Hippocampal formation (tissue), 2 donors: ENCODE measurements at regions not wholly inside any gene's neighbourhood (a gene's known extent, or its start where the extent isn't known, plus 50 kb on each side); places are given as distances from the start of the nearest gene placed in this dataset.

Experiments
- DNase-seq, 2 donors: peaks; one replicate each; lab custom pipeline; 2025; lab: John Stamatoyannopoulos, UW

DNA sequence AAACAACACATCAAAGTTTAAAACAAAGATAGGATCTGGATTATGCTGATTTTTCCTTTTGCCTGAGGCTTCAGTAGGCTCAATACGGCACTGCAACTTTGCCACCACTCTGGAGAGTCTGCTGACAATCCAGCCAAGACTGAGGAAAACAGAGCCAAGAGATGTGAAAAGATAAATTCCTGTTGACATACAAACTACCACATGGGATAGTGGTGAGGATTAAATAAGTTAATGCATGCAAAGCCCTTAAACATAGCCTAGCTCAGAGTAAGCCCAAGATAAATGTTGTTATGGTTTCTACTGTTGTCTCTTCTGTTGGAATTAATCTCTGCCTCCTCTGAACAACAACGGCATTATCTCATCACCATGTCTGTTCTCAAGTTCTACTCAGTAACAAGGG is 245.9 kb upstream of the LMCD1 start:
- DNase-seq = no peak

DNA sequence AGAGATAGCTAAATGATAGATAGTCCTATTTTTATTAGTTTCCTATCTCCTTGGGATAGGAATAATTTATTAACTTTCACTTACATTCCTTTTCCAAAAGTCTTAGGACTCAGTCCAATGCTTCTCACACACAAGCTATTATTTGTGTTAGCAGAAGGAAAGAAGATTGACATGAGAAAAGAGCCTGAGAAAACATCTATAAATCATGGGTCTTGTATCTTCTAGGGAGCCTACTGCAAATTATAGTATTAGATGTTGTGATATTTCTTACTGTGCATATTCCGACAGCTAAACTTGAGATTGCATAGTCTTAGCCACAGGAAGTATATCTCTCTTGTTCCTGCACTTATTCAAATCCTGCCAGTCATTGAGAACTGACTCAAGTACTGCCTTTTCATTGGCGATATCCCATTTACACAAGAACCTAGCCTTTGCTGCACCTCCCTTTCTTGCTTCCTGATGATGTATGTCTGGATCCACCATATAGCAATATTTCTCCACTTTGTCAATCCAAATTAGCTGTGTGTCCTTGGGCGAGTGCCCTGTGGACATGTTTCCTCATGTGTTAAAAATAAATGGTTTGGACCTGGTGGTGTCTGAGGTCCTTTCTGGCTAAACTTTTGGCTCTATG is 245.1 kb upstream of the LMCD1 start:
- no peak for DNase-seq

DNA sequence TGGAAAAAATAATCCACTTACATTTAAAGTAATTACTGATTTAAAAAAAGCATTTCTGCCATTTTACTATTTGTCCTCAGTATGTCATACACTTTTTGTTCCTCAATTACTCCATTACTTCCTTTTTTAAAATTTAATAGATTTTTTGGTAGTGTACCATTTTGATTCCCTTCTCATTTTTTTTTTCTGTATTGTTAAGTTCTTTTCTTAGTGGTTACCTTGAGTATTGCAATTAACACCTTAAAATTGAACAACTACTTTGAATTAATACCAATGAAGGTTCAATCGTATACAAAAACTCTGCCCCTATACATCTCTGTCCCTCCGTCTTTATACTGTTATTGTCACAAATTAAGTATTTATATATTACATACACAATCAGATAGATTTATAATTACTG is 240.6 kb upstream of the LMCD1 start:
- no peak for DNase-seq

DNA sequence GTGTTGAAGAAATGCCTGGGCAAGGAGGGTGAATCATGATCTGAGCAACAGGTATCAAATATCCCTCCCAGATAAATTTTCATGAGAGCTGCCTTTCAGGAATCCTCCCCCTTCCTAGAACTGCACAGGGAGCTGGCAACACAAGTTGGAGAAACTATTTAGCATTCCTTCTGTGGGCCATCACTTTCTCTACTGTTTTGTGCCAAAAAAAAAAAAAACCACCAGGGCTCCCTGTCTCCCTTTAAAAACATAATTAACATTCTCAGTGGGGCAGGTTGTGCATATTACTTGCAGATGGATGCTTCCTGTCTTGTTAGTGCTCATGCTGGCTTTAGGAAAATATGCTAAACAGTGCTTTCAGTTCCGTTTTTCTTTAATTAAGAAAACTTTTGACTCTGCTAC is 234.9 kb upstream of the LMCD1 start:
- DNase-seq = peak in 1 of 2 donors; percentile 45

DNA sequence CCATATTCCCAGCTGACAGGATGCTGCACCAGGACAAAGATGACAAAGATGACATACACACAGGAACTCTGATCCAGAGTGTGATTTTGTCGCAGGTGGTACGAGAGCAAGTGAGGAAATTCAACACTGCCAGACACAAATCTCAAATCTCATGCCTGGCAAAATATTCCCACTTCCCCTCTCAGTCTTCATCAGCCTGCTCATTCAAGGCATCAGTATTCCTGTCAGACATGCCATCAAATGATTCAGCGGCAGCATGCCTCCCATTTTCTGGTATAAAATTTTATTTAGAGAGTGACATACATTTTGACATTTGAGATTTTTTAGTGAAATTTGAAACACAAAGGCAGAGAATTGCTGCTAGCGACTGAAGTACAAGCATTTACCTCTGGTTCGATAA is 228.1 kb upstream of the LMCD1 start:
- no peak for DNase-seq

DNA sequence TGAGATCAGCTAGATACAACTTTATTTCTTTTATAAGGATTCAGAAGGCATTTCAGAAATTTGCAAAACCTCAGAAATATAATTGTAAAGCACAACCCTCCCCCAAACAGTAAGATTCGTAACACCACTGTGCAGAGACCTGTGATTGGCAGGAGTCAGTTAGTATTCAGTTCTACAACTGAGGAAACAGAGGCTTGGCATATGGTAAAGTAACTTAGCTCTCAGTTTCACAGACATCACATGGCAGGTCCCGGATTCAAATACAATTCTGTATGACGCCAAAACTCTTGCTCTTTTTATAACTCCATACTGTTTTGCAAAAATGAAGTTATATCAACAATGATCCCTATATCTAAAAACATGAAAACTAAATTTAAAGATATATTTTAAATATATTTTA is 225.6 kb upstream of the LMCD1 start:
- DNase-seq = no peak

DNA sequence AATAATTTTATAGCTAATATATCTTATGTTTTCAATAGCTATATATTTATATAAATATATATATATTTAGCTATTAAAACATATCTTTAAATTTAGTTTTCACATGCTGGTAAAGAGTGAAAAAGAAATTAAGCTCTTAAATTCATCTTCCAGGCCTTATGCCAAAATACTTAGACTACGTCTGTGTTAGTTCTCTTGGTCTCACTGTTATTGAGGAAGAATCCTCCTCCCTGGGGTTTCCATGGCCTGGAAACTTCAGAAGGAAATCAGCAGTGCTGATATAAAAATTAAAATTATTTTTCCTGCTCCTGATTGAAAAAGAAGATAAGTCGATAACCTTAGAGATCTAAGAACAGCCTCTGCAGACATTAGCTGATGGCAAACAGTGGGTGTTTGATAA is 225.1 kb upstream of the LMCD1 start:
- DNase-seq = no peak

DNA sequence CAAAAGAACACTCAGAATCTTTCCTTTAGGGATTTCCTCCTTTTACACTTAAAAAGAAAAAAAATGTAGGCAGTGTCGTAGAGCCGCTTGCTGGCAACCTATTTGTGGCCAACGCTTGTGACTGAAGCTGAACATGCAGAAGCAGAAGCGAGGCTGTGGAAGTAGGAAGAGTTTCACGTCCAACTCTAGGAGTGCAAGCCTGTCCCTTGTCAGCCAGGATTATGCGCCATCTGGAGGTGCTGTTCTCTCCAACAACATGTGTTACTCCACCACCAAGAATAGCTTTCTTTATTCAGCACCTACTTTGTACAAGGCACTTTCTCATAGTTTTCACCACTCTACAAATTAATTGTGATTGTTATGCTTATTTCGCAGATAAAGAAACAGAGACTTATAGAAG is 223.2 kb upstream of the LMCD1 start:
- peak in 1 of 2 donors; percentile 63 for DNase-seq

DNA sequence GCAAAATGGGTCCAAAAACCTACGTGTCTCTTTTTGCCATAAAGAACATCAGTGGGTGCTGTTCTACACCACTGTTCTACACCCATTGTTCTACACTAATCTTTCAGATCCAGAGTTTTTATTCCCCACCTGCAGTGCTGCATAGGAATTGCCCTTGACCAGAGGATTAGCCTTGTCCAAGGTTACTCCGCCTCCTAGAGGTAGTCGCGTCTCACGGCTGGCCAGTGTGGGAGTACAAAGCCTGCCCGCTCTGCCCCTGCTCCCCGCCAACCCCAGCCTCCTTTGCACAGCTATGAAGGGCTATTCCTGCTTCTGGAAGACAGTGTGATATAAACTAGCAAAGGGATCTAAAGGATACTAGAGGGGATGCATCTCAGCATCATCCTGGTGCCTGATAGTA is 222.1 kb upstream of the LMCD1 start:
- DNase-seq = no peak

DNA sequence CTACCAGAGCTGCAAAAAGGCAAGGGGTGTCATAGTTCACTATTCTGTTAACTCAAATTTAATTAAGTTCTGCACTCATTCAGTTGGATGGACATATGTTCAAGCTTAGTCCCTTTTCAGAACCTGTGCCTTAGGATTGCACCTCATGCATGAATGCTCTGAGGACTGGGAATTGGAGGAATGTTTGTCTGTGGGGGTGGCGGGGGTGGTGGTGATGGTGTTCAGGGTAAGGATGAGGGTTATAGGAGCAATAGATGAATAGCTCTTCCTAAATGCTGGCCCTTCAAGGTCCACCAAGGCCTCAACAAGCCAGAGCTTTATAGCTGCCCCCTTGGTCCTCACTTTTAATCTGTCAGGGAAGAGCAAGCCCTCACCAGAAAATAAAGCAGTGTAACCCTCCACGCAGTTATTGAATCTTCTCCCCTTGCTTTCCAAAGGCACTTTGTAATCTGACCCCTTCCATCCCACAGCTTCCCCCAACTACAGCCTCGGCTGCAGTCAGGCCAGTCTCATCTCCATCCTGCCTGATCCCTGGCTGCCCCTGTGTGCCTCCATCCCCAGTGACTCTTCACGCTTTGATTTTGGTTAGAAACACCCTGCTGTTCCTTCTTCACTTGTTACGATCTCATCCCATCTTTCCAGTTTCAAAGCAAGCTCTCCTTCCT is 221.6 kb upstream of the LMCD1 start:
- DNase-seq = no peak

DNA sequence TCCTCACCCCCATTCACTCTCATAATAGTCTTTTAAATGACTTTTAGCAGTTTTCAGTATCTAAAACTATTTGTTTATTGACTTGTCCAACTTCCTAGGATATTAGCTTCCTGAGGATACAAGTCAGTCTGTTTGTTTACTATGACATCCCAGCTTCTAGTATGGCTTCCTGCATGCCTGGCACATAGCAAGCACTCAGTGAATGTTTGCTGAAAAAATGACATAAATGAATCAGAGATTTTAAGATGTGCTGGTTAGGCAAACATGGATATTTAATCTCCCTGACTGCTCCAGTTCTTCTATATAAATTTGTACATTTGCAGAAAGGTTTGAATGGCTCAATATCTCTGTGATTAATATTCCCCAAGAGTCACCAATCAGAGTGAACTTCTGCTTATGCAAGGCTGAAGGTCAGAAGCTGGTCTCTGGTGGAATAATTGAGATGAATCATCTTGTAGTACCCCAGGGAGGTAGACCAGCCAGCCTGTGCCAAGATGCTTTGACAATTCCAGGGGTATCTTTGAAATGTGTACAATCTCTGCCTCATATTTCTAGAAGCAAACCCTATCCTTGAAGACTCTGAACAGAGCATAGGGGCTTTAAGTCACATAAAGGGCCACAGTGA is 219.0 kb upstream of the LMCD1 start:
- no peak for DNase-seq

DNA sequence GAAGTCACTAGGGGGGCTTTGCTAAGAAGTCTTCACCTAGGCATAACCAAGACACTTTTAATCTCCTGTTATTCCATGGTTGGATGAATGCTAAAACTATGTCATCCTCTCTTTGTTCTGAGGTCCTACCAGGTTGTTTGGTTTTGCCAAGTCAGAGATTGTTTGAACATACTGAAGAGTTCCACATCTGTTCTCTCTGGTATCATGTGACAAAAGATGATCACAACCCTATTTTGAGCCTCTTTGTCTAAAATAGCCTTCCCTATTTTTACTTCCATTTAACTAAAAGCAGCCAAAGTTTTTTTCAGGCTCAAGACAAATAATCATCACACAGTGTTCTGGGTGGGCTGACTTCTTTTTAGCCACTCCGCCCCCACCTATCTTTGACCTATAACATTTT is 218.4 kb upstream of the LMCD1 start:
- no peak for DNase-seq

DNA sequence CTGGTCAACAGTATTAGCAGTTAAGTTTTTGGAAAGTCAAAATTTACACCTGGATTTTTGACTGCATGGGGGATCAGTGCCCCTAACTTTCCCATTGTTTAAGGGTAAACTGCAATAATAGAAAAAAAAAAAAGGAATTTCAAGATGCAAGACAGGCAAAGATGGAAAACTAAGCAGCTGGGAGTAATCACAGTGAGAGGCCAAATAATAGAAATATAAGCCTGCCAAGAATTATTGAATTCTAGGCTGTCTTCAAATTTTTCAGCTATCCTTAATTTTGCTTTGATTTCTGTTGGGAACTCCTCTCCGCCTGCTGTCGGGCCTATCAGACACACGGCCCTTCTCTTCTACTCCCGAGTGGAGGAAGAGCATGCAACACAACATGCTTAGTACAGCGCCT is 215.5 kb upstream of the LMCD1 start:
- DNase-seq = no peak

DNA sequence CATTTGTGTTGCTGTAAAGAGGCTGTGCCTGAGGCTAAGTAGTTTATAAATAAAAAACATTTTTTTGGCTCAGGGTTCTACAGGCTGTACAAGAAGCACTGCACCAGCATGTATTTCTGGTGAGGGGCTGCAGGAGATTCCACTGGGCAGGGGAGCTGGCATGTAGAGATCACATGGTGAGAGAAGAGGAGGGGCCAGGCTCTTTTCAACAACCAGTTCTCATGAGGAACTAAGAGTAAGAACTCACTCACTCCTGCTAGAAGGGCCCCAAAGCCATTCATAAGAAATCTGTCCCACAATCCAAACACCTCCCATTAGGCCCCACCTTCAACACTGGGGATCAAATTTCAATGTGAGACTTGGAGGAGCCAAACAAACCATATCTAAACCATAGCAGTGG is 214.9 kb upstream of the LMCD1 start:
- DNase-seq = no peak

DNA sequence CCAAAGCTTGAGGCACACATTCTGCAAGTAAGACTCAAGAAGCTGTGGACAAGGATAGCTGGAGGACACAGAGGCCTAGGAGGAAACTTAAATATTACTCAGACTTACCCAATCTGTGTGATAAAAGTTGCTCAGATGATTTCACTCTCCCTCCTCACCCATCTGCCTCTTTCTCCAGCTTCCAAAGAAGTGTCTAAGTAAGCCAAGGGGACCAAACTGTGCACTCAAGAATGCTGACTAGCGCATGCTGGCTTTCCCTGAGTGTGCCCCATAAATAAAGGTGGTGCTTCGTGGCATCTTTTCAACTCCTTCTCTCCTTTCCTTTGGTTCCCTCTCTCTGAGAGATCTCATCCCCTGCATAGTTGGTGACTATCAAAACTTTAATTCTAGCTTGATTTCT is 211.0 kb upstream of the LMCD1 start:
- DNase-seq = no peak

DNA sequence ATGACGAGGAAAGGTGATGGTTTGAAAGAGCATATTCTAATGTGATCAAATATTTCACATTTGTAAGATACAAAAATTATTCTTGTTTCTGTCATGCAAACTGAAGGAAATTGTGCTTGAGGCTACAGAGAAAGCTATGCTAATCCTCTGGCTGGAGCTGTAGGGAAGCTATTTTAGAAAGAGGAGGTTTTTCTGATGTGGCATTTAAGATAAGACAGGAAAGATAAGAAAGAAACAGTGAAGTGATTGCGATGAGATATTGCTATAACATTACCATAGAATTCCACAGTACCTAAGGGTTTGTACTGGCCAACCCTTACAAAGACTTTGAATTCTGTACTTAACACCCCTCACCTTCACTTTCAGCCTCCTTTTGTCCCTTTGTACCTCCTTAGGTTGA is 205.2 kb upstream of the LMCD1 start:
- DNase-seq = no peak

DNA sequence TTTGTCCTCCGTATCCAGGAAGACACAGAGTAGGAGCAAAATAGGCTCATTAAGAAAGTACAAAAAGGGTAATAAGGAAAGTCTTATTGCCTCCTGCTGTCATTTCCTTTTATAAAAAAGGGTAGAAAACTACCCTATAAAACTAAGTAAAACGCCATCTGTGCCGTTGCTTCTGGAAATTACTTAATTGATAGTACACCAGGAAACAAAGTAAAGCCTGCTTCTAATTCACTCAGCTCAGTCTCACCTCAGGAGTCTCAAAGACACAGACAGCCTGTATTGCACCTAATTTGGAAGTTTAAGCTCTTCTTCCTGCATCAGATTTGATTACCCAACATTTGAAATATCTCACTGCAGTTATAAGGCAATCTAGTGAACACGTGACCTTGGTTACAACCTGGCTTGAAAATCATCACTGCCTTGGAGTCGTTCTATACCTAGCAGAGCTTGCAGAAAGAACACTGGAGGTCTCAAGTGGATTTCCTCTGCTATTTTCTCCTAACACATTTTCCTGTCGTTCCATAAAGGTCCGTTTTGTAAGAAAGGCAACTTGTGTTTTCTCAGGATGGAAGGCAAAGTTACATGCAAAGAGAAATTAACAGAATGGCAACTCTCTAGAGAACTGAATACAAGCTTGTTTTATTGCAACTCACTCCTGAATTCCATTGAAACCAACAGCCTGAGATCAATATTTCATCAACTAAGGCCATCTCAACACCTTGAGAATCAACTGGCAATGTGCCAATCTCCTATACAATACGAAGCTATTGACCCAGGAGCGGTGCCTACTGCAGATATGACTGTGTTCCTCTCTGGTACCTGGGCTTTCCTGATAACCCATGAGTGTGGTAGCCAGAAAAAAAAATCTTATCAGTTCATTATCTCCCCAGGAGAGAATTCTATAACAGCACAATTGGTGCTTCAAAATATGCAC is 203.3 kb upstream of the LMCD1 start:
- no peak for DNase-seq

DNA sequence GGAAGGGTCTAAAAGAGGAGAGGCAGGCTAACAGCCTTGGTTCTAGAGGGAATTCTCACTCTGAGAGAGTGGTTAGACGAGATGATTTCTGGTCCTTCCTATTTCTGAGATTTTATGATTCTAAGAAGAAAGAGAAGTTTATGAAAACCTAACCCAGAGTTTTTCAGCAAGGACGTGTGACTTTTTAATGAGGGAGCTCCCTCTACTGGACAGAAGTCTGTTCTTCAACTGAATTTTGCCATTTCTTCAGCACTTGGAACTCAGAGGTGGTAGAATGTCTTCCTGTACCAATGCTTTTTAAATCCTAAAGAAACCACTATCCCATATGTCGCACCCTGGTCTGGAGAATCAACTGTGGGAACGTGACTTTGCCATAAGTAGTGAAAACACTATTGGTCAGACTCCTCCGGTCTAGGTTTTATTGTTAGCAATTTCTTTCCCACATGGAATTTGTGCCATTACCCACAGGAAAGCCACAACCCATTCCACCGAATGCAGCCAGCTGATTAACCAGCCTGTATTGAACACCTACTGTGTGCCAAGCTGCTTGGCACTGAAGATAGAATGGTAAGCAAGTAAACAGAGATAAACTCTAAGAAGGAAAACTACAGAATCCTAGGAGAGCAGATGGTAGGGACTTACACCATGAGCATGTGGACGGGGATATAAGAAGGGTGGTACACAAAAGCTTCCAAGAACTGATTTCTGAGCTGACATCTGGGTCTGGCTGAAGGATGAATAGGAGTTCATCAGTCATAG is 199.5 kb upstream of the LMCD1 start:
- peak in 1 of 2 donors; percentile 63 for DNase-seq

DNA sequence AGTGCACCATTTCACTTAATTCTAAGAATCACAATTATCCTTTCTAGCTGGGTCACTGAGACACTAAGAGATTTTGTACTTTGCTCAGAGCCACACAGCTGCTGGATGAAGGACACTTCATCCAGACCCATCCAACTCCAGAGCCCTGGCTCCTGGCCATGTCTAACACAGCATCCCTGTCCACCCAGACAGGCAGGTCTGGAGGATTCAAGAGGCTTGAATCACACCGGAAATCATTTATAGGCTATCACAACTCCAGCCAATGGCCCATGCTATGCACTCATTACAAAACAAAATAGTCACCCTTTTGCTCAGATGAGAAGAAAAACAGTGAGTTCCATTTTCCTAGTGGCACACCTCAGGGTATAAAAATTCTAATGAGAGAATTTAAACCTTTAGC is 198.2 kb upstream of the LMCD1 start:
- DNase-seq = no peak

DNA sequence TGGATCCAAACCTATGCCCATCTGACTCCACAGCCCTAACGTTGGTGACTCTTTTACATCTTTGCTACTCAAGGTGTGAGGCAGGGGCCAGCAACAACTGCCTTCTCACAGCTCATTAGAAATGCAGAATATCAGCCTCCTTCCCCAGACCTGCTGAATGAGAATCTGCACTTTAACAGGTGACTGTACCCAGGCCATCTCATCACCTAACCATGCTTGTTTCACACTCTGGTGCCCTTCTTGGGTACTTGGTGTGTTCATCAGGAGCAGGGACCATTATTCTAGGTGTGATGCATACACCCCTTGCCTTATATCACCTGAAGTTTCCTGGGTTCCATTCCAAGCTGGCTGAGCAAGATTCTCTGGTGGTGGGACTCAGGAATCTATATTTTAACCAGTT is 196.3 kb upstream of the LMCD1 start:
- no peak for DNase-seq

DNA sequence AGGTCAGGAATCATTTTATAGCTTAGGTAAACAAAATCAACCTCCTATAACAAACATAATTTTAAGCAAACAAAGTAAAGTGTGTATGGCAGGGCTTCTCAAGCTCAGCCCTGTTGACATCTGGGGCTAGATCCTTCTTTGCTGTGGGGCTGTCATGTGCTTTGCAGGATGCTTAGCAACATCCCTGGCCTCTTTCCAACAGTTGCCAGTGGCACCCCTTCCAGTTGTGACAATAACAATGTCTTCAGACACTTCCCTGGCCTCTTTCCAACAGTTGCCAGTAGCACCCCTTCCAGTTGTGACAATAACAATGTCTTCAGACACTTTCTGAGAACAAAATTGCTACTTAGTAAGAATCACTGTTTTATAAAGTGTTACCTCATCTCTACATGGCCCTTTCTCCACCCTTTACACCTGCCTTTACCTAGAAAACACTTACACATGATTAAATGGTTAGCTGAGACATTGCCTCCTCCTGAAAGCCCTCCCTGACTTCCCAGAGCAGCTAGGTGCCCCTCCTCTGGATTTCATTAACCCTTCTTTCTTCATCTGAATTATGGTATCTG is 194.0 kb upstream of the LMCD1 start:
- no peak for DNase-seq

DNA sequence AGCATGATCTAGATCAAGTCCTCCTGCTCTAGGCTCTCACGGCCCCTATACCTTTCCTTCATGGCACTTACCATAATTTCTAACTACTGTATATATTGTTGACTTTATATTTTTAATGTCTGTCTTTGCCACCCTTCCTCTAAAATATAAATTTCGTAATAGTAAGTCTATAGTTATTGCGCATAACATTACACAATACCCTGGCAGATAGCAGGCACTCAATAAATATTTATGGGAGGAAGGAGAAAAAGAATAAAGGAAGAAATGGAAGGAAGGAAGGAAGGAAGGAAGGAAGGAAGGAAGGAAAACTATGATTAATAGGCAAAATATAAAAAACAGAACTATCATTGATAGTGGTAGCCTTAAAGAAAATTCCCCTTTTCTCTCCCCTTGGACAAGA is 190.3 kb upstream of the LMCD1 start:
- no peak for DNase-seq
